Endothelial cell of umbilical vein (primary cell): ENCODE measurements at regions not wholly inside any gene's neighbourhood (a gene's known extent, or its start where the extent isn't known, plus 50 kb on each side); places are given as distances from the start of the nearest gene placed in this dataset.

ENCODE experiments used
- BruUV-seq: library from RNA; stranded (reverse); fragments of 400-500 nt; replicated peaks from 2 replicates; lab custom pipeline; 2021; lab: Mats Ljungman, UMichigan
- CTCF ChIA-PET: fragments of 300-600, 350-600 bp; sonication (Branson Sonifier 250); formaldehyde crosslinking; loops from one replicate; lab custom pipeline; 2021; ENCODE audit warnings: antibody characterized with exemption, inconsistent platforms; lab: Charles Lee
- POLR2A ChIA-PET: fragments of 300-600, 350-600 bp; sonication (Branson Sonifier 250); formaldehyde crosslinking; loops from one replicate; lab custom pipeline; 2021; ENCODE audit warnings: antibody characterized with exemption, inconsistent platforms; lab: Charles Lee
- DNase-seq: peaks from one replicate; pipeline ENCODE4 v3.0.0-alpha.2; 2011; ENCODE audit warnings: low read depth, low spot score
- FAIRE-seq: peaks from 2 replicates; lab custom pipeline; 2011; peaks lifted over from hg19 to GRCh38; lab: Jason Lieb, UNC
- H2AFZ ChIP-seq: 2 replicates; pipeline ENCODE4 v1.6.0; 2012; ENCODE audit warnings: low read depth, low read length, control low read depth, inconsistent platforms
- H3K27ac ChIP-seq: 2 replicates; pipeline ENCODE4 v1.5.1; 2011; ENCODE audit warnings: low read depth, mild to moderate bottlenecking, control low read depth, low read length, moderate library complexity; ENCODE audit not compliant: insufficient read depth
- H3K27me3 ChIP-seq, 2 experiments: 2 replicates each; pipeline versions ENCODE4 v1.6.0 to v1.6.1; 2011; ENCODE audit warnings: low read length in 2 of 2, mixed read lengths in 1 of 2; ENCODE audit not compliant: control insufficient read depth in 2 of 2, insufficient read depth in 2 of 2
- H3K36me3 ChIP-seq, 2 experiments: 2 replicates in 1 of 2; 3 replicates in 1 of 2; pipeline ENCODE4 v1.5.1; 2011; ENCODE audit warnings: low read length in 2 of 2, mild to moderate bottlenecking in 1 of 2, moderate library complexity in 1 of 2; ENCODE audit not compliant: control insufficient read depth in 2 of 2, insufficient read depth in 2 of 2; ENCODE audit errors: extremely low read depth in 1 of 2
- H3K4me1 ChIP-seq: 3 replicates; pipeline ENCODE4 v1.5.1; 2011; ENCODE audit warnings: mild to moderate bottlenecking, low read length; ENCODE audit not compliant: control insufficient read depth, insufficient read depth; ENCODE audit errors: extremely low read depth
- H3K4me2 ChIP-seq: 2 replicates; pipeline ENCODE4 v1.6.1; 2011; ENCODE audit warnings: low read length, control low read depth, mixed read lengths; ENCODE audit not compliant: insufficient read depth
- H3K4me3 ChIP-seq, 3 experiments: fragments of 200-600 bp in 1 of 3; sonication (generic), shearing (Covaris generic) in 1 of 3; replicated peaks in 1 of 3; 2 replicates each; pipeline ENCODE4 v1.5.1; 2011 to 2016; ENCODE audit warnings: control low read depth in 3 of 3, low read length in 3 of 3, mild to moderate bottlenecking in 2 of 3, inconsistent platforms in 1 of 3, low read depth in 1 of 3, moderate library complexity in 1 of 3; ENCODE audit not compliant: insufficient read depth in 1 of 3
- H3K79me2 ChIP-seq: 2 replicates; pipeline ENCODE4 v1.6.0; 2012; ENCODE audit warnings: low read length, inconsistent platforms; ENCODE audit not compliant: control insufficient read depth, insufficient read depth
- H3K9ac ChIP-seq: replicated peaks from 2 replicates; pipeline ENCODE3; 2011; ENCODE audit warnings: low read length, control low read depth; ENCODE audit not compliant: insufficient read depth; ENCODE audit errors: extremely low read depth
- H3K9me1 ChIP-seq: replicated peaks from 3 replicates; pipeline ENCODE4 v1.6.0; 2011; ENCODE audit warnings: mild to moderate bottlenecking, low read length; ENCODE audit not compliant: control insufficient read depth, insufficient read depth; ENCODE audit errors: extremely low read depth
- H3K9me3 ChIP-seq: replicated peaks from 2 replicates; pipeline ENCODE4 v1.5.1; 2012; ENCODE audit warnings: low read length, inconsistent platforms; ENCODE audit not compliant: control insufficient read depth, insufficient read depth
- H4K20me1 ChIP-seq: replicated peaks from 2 replicates; pipeline ENCODE3; 2011; ENCODE audit warnings: mild to moderate bottlenecking, low read length; ENCODE audit not compliant: control insufficient read depth, insufficient read depth; ENCODE audit errors: extremely low read depth
- CTCF ChIP-seq, 2 donors: IDR thresholded peaks; 1 replicate in 1 of 2; 2 replicates in 1 of 2; pipeline ENCODE4 v1.5.1; 2011; ENCODE audit warnings: low read length in 2 of 2, mild to moderate bottlenecking in 2 of 2, moderate library complexity in 2 of 2, control low read depth in 1 of 2, inconsistent platforms in 1 of 2, low read depth in 1 of 2; ENCODE audit not compliant: insufficient read depth in 1 of 2; ENCODE audit errors: extremely low read depth in 1 of 2
- EZH2 ChIP-seq: IDR thresholded peaks from 2 replicates; pipeline ENCODE4 v1.6.1; 2012; ENCODE audit warnings: borderline replicate concordance, low read depth, mild to moderate bottlenecking, moderate library complexity, low read length, inconsistent platforms; ENCODE audit not compliant: severe bottlenecking
- FOS ChIP-seq: IDR thresholded peaks from 2 replicates; pipeline ENCODE4 v1.6.1; 2011; ENCODE audit warnings: mild to moderate bottlenecking, low read length, moderate library complexity, borderline replicate concordance; ENCODE audit not compliant: insufficient read depth
- GATA2 ChIP-seq: IDR thresholded peaks from 2 replicates; pipeline ENCODE4 v1.7.0; 2011; ENCODE audit warnings: low read depth, mild to moderate bottlenecking, moderate library complexity, mixed read lengths, low read length; ENCODE audit not compliant: insufficient read length, insufficient read depth
- JUN ChIP-seq: IDR thresholded peaks from 2 replicates; pipeline ENCODE4 v1.6.1; 2011; ENCODE audit warnings: borderline replicate concordance, low read depth; ENCODE audit not compliant: insufficient read length, insufficient read depth
- MAX ChIP-seq: IDR thresholded peaks from 2 replicates; pipeline ENCODE4 v1.6.1; 2011; ENCODE audit not compliant: insufficient read depth, insufficient read length
- MYC ChIP-seq: IDR thresholded peaks from one replicate; pipeline ENCODE4 v1.6.1; 2011; ENCODE audit warnings: mild to moderate bottlenecking, low read depth, low read length
- POLR2A ChIP-seq: IDR thresholded peaks from 2 replicates; pipeline ENCODE4 v1.6.1; 2012; ENCODE audit warnings: low read depth, mild to moderate bottlenecking, control low read depth, low read length
- POLR2AphosphoS5 ChIP-seq: IDR thresholded peaks from 2 replicates; pipeline ENCODE4 v1.6.1; 2012; ENCODE audit warnings: low read depth, mild to moderate bottlenecking, control low read depth, low read length, moderate library complexity; ENCODE audit not compliant: insufficient read depth
- dilution Hi-C: fragments of 300-500 bp; cut with MboI; formaldehyde crosslinking; loops from one replicate; pipeline ENCODE4 v1.15.0; 2019; ENCODE audit warnings: low sequenced_read_pairs; ENCODE audit not compliant: extremely low pct_ligation_motif_present
- intact Hi-C: fragments of 100-400 bp; cut with micrococcal nuclease; formaldehyde crosslinking; loops from one replicate; pipeline ENCODE4 v1.10.0; 2022

- no peak for FAIRE-seq
- no peaks in the 10 kb centered on the region for H3K4me1 ChIP-seq
- H3K4me2 ChIP-seq = no peak overlapping the region
- H2AFZ ChIP-seq = no peak overlapping the region
- intact Hi-C loops (no loop called here), dilution Hi-C loops (no loop called here)
- H3K9ac ChIP-seq = no peak overlapping the region
- POLR2A ChIA-PET = no interaction called here
- H3K9me3 ChIP-seq = no peaks in the 10 kb centered on the region
- CTCF ChIA-PET = no interaction called here
- H3K9me1 ChIP-seq = no peaks in the 10 kb centered on the region
- H3K4me3 ChIP-seq = no peak overlapping the region
- no peaks in the 10 kb centered on the region for H4K20me1 ChIP-seq
- H3K36me3 ChIP-seq = no peaks in the 10 kb centered on the region
- no peak for DNase-seq
- no TSS peak for BruUV-seq
- H3K27ac ChIP-seq = no peak overlapping the region
- TF ChIP-seq MAX = no peak
- TF ChIP-seq POLR2AphosphoS5 = no peak
- TF ChIP-seq GATA2 = no peak
- TF ChIP-seq JUN = no peak
- TF ChIP-seq FOS = no peak
- no peak for TF ChIP-seq POLR2A
- TF ChIP-seq CTCF (IDR thresholded peaks at IDR 0.05; ENCODE audit: extremely low read depth in 1 of 2, insufficient read depth in 1 of 2, low read depth in 1 of 2, low read length in 2 of 2) = no peak
- no peak for TF ChIP-seq EZH2
- TF ChIP-seq MYC = no peak
- H3K27me3 ChIP-seq = no peaks in the 10 kb centered on the region
- no peaks in the 10 kb centered on the region for H3K79me2 ChIP-seq
Measured at GRCh38 chr12:131457331-131458047, 253.4 kb upstream of the SFSWAP start.
